ENCODE measurements at regions not wholly inside any gene's neighbourhood (a gene's known extent, or its start where the extent isn't known, plus 50 kb on each side); places are given as distances from the start of the nearest gene placed in this dataset.
A peak's percentile ranks its signal among the peaks of the same experiment; 100 is the strongest.

DNA sequence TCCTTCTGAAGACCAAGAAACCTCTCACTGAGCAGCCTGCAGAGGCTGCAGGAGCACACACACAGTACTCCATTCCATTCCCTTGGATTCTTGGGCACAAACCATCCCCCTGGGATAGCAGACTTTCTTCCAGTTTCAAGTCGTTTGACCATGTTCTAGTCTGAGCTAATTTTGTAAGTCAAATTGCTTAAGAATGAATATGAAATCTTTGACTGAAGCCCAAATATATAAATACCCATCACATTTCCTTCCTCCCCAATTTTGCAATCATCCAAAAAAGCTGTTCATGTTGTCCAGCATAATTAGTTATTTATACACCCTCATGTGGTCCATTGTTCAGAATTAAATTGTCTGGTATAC is 231.2 kb upstream of the TPRG1 start:
- no peak for DNase-seq

DNA sequence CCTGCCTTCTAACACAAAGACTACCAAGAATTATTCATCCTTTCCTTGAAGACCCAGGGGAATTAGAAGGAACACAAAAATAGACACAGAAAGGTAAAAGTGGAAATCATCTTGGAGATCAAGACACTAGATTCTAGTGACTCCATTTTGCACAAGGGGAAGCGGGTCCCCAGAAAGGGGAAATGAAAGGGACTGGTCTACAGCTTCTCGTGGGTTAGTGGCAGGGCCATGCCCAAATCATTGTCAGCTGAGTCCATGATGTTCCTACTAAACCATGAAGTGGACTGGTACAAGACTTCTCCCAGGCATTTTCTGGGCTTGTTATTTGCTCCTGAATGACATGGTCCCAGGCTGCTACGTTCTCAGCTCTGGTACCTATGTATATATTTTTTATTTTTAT is 230.7 kb upstream of the TPRG1 start:
- no peak for DNase-seq

GRCh38 chr3:188942191-188942590 is 229.6 kb upstream of the TPRG1 start:
- no peak for DNase-seq

DNA sequence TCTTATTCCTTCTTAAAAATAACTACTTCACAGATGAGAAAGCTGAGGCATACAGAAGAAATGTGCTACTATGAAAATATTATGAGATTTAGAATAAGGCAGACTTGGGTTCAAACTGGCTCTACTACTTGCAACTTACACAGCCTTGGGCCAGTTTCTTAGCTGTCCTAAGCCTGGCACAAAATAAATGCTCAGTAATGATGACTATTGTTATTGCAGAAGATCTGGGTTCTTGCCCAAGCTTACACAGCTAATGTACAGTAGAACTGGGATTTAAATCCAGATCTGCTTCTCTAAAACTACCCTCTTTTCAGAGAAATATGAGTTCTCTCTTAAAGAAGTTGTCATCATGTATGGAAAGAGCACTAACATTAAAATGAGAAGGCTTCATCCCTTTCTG is 228.2 kb upstream of the TPRG1 start:
- no peak for DNase-seq

DNA sequence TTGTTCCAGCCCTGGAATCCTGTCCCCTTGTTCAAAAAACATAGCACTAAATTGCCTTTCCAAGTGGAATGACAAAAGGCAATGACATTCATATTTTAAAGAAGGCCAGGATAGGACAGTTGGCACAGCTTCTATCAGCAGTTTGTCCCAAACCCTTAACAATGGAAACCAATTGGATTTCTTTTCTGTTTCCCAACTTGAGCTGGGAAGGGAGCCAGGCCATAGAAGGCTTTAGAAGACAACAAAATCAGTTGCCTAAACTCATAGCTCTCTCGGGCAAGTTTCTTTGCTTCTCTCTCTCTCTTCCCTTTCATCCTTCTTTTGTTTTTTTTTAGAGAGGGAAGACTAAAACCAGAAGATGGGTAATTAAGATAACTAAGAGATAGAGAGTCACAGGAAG is 227.7 kb upstream of the TPRG1 start:
- no peak for DNase-seq

DNA sequence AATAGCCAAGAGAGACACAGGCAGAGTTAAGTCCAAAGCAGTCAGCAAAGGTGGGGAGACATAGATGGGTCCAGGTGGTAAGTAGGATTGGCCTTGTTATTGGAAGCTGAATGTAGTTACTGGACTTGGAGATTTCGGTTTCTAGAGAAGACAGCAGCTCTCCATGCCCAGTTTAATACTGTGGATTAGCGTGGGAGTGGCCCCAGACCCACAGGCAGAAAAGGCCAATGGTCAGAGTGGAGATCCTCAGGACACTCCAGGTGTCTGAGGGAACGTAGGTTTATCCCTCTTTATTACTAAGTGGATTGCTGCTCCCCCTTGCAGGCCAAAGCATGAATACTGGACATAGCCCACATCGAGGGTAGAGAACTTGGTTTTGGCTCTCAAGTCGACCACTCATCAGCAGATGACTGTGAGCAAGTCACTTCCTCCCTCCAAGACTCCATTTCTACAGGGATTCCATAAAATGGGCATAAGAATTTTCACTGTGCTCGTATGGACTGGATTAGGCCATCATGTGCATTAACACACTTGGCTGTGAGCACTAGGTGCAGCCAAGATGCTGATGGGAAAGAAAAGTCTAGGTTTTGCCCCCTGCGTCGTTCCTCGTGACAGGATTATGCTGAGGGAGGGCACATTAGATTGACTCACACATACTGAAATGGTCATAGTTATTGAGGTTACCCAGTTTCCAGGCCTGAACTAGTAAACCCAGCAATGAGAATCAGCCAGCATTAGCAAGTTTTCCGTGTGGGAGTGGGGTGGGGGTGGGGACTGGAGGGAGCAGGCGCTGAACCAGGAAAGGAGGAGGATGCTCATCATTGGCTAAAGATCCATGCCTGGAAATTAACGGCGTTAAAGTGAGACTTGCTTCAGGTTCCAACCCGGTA is 225.2 kb upstream of the TPRG1 start:
- no peak for DNase-seq

GRCh38 chr3:188947401-188948280 is 224.1 kb upstream of the TPRG1 start:
- DNase-seq = peak; percentile 97

- peak; percentile 32 for DNase-seq
These were observed 223.3 kb upstream of the TPRG1 start for GRCh38 chr3:188948281-188948996.

- no peak for DNase-seq
These were observed 222.8 kb upstream of the TPRG1 start for GRCh38 chr3:188948997-188949389.

GRCh38 chr3:188949456-188949855 is 222.3 kb upstream of the TPRG1 start:
- DNase-seq = no peak

DNA sequence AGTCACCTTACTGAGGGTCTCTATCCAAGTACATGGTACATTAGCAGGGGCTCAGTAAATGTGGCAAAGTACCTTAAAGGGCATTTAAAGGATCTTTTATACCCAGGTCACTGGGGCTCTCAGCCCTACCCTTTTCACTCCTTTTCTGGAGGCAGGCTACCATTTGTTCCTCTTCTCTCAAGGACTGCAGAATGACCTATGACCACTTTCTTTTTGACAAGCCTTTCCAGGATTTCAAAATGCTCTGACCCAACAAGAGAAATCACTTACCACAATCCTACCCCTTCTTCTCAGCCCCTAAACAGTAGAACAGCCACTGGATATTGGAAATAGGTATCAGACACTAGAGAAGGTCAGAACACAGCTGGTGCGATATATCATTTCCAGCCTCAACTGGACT is 221.8 kb upstream of the TPRG1 start:
- no peak for DNase-seq

GRCh38 chr3:188950832-188951489 is 220.8 kb upstream of the TPRG1 start:
- no peak for DNase-seq

GRCh38 chr3:188951734-188952133 is 220.0 kb upstream of the TPRG1 start:
- DNase-seq = no peak

GRCh38 chr3:188954590-188955208 is 217.1 kb upstream of the TPRG1 start:
- DNase-seq = peak; percentile 62

DNA sequence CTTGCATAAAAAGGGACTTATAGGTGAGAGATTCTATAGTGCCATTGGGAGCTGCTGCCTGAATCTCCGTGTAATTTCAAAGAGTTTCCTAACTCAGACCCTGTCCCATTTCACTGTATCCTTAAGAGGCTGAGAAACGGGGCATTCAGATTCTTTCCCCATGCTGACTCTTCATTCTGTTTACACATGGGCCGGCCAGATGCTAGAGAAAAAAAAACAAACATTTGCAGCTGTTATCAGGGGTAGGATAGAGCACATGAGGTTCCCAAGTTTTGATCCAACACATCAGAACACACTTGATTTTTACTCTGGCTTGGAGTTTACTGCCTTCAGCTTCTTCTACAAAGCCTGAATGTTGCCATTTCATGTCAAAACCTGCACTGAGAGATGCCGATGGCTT is 215.9 kb upstream of the TPRG1 start:
- no peak for DNase-seq

GRCh38 chr3:188956839-188957489 is 214.8 kb upstream of the TPRG1 start:
- peak; percentile 24 for DNase-seq

- no peak for DNase-seq
These were observed 212.8 kb upstream of the TPRG1 start for GRCh38 chr3:188959013-188959412.

GRCh38 chr3:188962253-188963247 is 209.2 kb upstream of the TPRG1 start:
- no peak for DNase-seq

DNA sequence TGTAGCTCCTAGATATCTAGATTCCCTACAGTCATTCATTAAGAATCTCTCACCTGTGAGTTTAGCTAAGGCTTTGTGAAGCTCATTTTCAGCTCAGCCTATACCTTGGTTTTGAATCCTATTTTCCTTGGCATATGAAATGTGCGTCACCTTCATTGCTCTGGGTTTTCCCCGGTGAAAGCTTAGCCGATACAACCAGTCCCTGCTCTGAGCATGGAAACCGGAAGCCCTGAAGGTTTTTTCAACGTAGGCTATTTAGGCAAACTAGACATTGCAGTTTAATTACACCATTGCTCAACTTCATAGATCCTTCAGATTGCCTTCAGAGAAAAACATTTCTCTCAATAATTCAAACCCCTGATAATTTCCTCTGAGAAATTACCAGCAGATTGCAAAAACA is 206.8 kb upstream of the TPRG1 start:
- DNase-seq = no peak

GRCh38 chr3:188972310-188972709 is 199.5 kb upstream of the TPRG1 start:
- DNase-seq = no peak

All from NCI-H1694 treated with DMSO at 0.1 percent for 48 hours (cell line).